ENCODE measurements at regions not wholly inside any gene's neighbourhood (a gene's known extent, or its start where the extent isn't known, plus 50 kb on each side); places are given as distances from the start of the nearest gene placed in this dataset.

- TF ChIP-seq POLR2AphosphoS5 (IDR thresholded peaks at IDR 0.05; ENCODE audit: insufficient read depth, low read depth, low read length) (no peak), POLR2A (IDR thresholded peaks at IDR 0.05; ENCODE audit: low read depth, low read length) (no peak), EZH2 (IDR thresholded peaks at IDR 0.05; ENCODE audit: borderline replicate concordance, low read depth, low read length, severe bottlenecking) (no peak), MAX (IDR thresholded peaks at IDR 0.05; ENCODE audit: insufficient read depth, insufficient read length) (no peak), JUN (IDR thresholded peaks at IDR 0.05; ENCODE audit: borderline replicate concordance, insufficient read depth, insufficient read length, low read depth) (no peak)
- TF ChIP-seq, protein P1, sequence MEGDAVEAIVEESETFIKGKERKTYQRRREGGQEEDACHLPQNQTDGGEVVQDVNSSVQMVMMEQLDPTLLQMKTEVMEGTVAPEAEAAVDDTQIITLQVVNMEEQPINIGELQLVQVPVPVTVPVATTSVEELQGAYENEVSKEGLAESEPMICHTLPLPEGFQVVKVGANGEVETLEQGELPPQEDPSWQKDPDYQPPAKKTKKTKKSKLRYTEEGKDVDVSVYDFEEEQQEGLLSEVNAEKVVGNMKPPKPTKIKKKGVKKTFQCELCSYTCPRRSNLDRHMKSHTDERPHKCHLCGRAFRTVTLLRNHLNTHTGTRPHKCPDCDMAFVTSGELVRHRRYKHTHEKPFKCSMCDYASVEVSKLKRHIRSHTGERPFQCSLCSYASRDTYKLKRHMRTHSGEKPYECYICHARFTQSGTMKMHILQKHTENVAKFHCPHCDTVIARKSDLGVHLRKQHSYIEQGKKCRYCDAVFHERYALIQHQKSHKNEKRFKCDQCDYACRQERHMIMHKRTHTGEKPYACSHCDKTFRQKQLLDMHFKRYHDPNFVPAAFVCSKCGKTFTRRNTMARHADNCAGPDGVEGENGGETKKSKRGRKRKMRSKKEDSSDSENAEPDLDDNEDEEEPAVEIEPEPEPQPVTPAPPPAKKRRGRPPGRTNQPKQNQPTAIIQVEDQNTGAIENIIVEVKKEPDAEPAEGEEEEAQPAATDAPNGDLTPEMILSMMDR (IDR thresholded peaks at IDR 0.05; ENCODE audit: extremely low read depth in 1 of 2, insufficient read depth in 1 of 2, low read depth in 1 of 2, low read length in 2 of 2), result no peak
These were observed 257.6 kb upstream of the ADAMTSL1 start for GRCh38 chr9:18216376-18216775.
